ENCODE measurements at regions not wholly inside any gene's neighbourhood (a gene's known extent, or its start where the extent isn't known, plus 50 kb on each side); places are given as distances from the start of the nearest gene placed in this dataset.

DNA sequence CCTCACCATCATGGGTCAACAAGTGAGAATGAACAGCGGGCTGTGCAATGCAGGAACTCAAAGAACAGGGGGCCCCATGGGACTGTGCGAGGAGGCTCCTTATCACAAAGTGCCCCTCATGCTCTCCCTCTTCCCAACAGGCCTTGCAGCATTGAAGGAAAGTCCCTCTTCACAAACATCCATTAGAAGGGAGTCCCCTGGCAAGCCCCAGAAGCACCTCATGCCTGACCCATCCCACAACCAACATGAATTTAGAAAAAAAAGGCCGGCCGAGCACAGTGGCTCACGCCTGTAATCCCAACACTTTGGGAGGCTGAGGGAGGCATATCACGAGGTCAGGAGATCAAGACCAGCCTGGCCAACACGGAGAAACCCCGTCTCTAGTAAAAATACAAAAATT lies 122.6 kb upstream of the FSTL4 start:
- Histone ChIP-seq H3K27ac (ENCODE audit: low read depth, low read length, poor library complexity, severe bottlenecking) (no peak overlapping the region), H3K9me3 (ENCODE audit: low read depth, low read length, poor library complexity, severe bottlenecking) (no peaks in the 10 kb centered on the region), H3K4me1 (ENCODE audit: insufficient read depth, low read length, poor library complexity, severe bottlenecking) (no peaks in the 10 kb centered on the region), H3K27me3 (replicated peaks; ENCODE audit: insufficient read depth, low read depth, low read length, poor library complexity) (no peaks in the 10 kb centered on the region), H3K4me3 (ENCODE audit: low read depth, low read length, poor library complexity, severe bottlenecking) (no peak overlapping the region), H3K36me3 (ENCODE audit: insufficient read depth, low read length, poor library complexity, severe bottlenecking) (no peaks in the 10 kb centered on the region)
- POLR2A ChIA-PET (ENCODE audit: low non-redundant PET): no interaction called here
- intact Hi-C loops (cut with micrococcal nuclease; ENCODE audit: unreplicated experiment): no loop called here
- CTCF ChIA-PET: no interaction called here
- BruUV-seq (replicated peaks): no TSS peak
- no peak for TF ChIP-seq EZH2 (IDR thresholded peaks at IDR 0.05; ENCODE audit: borderline replicate concordance, low read depth, low read length, poor library complexity, severe bottlenecking)
- TF ChIP-seq, protein P1, sequence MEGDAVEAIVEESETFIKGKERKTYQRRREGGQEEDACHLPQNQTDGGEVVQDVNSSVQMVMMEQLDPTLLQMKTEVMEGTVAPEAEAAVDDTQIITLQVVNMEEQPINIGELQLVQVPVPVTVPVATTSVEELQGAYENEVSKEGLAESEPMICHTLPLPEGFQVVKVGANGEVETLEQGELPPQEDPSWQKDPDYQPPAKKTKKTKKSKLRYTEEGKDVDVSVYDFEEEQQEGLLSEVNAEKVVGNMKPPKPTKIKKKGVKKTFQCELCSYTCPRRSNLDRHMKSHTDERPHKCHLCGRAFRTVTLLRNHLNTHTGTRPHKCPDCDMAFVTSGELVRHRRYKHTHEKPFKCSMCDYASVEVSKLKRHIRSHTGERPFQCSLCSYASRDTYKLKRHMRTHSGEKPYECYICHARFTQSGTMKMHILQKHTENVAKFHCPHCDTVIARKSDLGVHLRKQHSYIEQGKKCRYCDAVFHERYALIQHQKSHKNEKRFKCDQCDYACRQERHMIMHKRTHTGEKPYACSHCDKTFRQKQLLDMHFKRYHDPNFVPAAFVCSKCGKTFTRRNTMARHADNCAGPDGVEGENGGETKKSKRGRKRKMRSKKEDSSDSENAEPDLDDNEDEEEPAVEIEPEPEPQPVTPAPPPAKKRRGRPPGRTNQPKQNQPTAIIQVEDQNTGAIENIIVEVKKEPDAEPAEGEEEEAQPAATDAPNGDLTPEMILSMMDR (conservative IDR thresholded peaks at IDR 0.05; ENCODE audit: low read depth, low read length): no peak
- no peak for DNase-seq (ENCODE audit: low spot score)

DNA sequence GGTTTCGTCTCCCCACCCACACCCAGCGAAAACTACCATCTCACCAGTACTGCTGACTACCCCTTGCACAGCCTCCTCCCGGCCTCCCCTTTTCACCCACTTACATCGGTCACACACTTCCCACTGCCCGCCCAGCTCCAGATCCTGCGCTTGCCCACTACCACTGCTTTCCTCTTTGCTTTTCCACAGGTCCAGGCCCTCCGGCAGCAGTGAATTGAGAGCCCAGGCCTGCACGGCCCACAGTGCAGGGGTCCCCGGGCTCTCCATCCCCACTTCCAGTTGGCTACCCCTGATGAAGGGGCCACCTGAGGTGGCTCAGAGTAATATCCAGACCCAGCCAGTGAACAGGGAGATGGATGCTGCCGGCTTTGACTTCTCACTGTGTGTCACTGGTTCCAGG lies 120.2 kb upstream of the FSTL4 start:
- CTCF ChIA-PET: no interaction called here

DNA sequence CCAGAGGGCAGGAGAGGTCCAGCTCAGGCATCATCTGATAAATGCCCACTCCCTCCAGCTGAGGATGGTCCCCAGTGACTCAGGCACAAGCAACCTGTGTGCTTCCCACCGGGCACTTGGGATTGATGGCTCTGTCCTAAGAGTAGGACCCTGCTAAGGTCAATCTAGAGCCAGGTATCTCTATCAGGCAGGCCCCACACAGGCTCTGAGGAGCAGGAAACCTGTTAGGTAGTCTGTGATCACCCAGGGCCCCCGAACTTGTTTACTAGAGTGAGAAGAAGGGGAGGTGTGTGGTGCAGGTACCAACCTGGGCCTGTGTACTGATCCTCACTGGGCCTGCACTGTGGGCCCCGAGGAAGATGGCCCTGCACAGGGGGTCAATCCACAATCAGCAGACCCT lies 119.6 kb upstream of the FSTL4 start:
- no TSS peak for BruUV-seq (replicated peaks)
- POLR2A ChIA-PET (ENCODE audit: low non-redundant PET): no interaction called here
- no peaks in the 10 kb centered on the region for H3K9me3 ChIP-seq (ENCODE audit: low read depth, low read length, poor library complexity, severe bottlenecking)
- no peaks in the 10 kb centered on the region for H3K27me3 ChIP-seq (replicated peaks; ENCODE audit: insufficient read depth, low read depth, low read length, poor library complexity)
- H3K4me3 ChIP-seq (ENCODE audit: low read depth, low read length, poor library complexity, severe bottlenecking): no peak overlapping the region
- intact Hi-C loops (cut with micrococcal nuclease; ENCODE audit: unreplicated experiment): no loop called here
- TF ChIP-seq, protein P1 (conservative IDR thresholded peaks at IDR 0.05; ENCODE audit: low read depth, low read length): no peak
- no peaks in the 10 kb centered on the region for H3K36me3 ChIP-seq (ENCODE audit: insufficient read depth, low read length, poor library complexity, severe bottlenecking)
- H3K27ac ChIP-seq (ENCODE audit: low read depth, low read length, poor library complexity, severe bottlenecking): no peak overlapping the region
- no peak for DNase-seq (ENCODE audit: low spot score)
- CTCF ChIA-PET: no interaction called here
- no peaks in the 10 kb centered on the region for H3K4me1 ChIP-seq (ENCODE audit: insufficient read depth, low read length, poor library complexity, severe bottlenecking)

More for the DNA sequence above, 120.2 kb upstream of the FSTL4 start:
- Histone ChIP-seq H3K4me1 (ENCODE audit: insufficient read depth, low read length, poor library complexity, severe bottlenecking) (no peaks in the 10 kb centered on the region), H3K27me3 (replicated peaks; ENCODE audit: insufficient read depth, low read depth, low read length, poor library complexity) (no peaks in the 10 kb centered on the region), H3K27ac (ENCODE audit: low read depth, low read length, poor library complexity, severe bottlenecking) (no peak overlapping the region), H3K4me3 (ENCODE audit: low read depth, low read length, poor library complexity, severe bottlenecking) (no peak overlapping the region), H3K36me3 (ENCODE audit: insufficient read depth, low read length, poor library complexity, severe bottlenecking) (no peaks in the 10 kb centered on the region), H3K9me3 (ENCODE audit: low read depth, low read length, poor library complexity, severe bottlenecking) (no peaks in the 10 kb centered on the region)
- no peak for TF ChIP-seq EZH2 (IDR thresholded peaks at IDR 0.05; ENCODE audit: borderline replicate concordance, low read depth, low read length, poor library complexity, severe bottlenecking)
- TF ChIP-seq, protein P1 (conservative IDR thresholded peaks at IDR 0.05; ENCODE audit: low read depth, low read length): no peak
- DNase-seq (ENCODE audit: low spot score): no peak
- intact Hi-C loops (cut with micrococcal nuclease; ENCODE audit: unreplicated experiment): no loop called here
- POLR2A ChIA-PET (ENCODE audit: low non-redundant PET): no interaction called here
- no TSS peak for BruUV-seq (replicated peaks)
